OCI-LY7 (cell line): ENCODE measurements at regions not wholly inside any gene's neighbourhood (a gene's known extent, or its start where the extent isn't known, plus 50 kb on each side); places are given as distances from the start of the nearest gene placed in this dataset.

Experiments
- CTCF ChIP-seq: fragments of 200-600 bp; sonication (generic); conservative IDR thresholded peaks from 2 replicates; pipeline ENCODE4 v1.5.1; 2014; ENCODE audit warnings: mild to moderate bottlenecking, antibody characterized with exemption, low read length, moderate library complexity, mixed read lengths
- EZH2phosphoT487 ChIP-seq: fragments of 200-600 bp; sonication (generic); IDR thresholded peaks from 2 replicates; pipeline ENCODE4 v1.6.1; 2018; ENCODE audit warnings: low read depth, borderline replicate concordance, mild to moderate bottlenecking, mixed run types, antibody characterized with exemption, low read length, moderate library complexity, mixed read lengths

- TF ChIP-seq CTCF (no peak), EZH2phosphoT487 (no peak)
These were observed 214.7 kb upstream of the PLPPR1 start for GRCh38 chr9:100813871-100814270.
